SHP77 (cell line): ENCODE measurements at regions not wholly inside any gene's neighbourhood (a gene's known extent, or its start where the extent isn't known, plus 50 kb on each side); places are given as distances from the start of the nearest gene placed in this dataset.

Experiments
- DNase-seq, 2 experiments: peaks; one replicate each; lab custom pipeline; 2025; lab: John Stamatoyannopoulos, UW

DNA sequence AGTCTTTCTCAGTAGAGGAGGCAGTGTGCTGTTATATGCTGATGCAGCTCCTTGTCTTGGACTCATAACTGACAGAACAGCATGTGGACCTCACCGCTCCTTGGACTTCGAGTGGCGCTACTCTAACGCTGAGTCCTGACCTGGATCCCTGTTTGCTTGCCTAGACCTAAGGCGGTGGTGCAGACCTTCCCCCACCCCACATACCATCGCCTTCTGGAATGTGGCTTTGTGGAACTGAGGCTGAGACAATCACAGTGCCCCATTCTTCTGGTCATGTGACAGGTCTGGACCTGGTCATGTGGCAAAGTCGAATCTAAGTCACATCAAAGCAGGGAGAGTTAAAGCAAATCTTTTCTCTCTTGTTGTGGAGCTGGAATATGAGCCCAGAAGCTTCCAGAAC is 190.7 kb upstream of the MKI67 start:
- DNase-seq = no peak

GRCh38 chr10:128318366-128318765 is 192.1 kb upstream of the MKI67 start:
- DNase-seq = no peak

DNA sequence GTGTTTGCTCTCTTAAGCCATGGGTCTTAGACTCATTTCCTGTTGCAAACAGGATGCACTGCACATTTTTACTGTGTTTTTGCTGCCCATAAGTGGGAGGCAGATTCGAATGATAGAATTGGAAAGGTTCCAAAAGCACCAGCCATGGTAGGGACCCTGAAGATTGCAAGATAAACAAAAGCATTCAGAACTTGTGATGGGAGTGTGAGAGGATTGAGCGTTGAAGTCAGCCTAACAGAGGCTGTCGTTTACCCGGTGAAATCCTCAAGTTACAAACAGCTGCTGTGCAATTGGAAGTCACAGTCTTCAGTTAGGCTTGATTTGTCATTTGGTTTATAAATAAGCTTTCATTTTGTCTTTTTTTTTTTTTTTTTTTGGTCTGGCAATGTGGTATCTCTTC is 192.7 kb upstream of the MKI67 start:
- DNase-seq = no peak

GRCh38 chr10:128322106-128322505 is 195.9 kb upstream of the MKI67 start:
- no peak for DNase-seq

DNA sequence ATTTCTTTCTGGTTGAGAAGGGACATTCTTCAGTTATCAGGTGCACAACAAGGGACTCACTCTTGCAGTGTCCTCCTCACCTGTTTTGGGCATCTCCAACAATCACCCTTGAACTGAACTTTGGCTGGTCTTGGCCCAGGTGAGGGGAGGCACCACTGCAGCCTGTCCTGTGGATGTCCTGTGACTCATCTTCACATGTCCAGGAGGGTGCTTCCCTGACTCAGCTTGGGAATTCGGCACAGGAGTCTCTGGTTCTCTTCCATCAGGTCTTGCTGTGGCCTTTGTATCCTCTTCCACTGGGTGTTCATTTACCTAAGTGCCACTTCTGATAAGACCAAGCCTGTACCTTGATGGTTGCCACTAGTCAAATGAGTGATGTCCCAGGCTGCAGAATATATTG is 196.7 kb upstream of the MKI67 start:
- no peak for DNase-seq

DNA sequence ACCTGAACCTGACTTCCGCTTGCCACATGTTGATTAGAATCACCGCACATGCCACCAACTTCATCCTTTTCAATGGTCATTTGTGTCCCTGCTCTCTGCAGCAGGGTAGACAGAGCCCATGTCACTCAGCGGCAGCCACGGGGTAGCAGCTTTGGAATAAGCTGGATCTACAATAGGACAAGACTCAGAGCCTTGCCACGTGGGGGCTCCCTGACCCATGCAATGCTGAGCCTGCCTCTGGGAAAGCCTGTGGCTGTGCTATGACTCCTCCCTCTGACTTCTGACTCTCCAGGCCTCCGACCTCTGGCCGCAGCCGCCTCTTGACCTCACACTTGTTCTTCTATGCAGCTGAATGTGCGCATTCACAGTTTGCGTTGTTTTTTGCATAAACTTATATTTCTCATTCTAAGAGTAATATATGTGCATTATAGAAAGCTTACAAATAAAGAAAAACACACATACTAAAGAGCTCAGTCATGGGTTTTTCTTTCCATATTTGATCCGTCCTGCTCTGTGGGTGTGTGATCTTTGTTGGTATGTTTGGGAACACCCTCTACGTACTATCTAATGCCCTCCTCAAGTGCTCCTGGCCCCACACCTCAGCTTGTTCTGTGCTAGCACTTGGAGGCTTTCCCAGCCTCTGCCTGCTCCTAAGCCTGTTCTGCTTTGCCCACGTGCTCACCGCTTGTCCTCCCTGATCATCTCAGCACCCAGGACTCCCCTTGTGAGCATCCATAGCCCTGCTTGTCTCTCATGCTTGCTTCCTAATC is 198.0 kb upstream of the MKI67 start:
- DNase-seq = peak in 1 of 2 experiments; percentile 5

- no peak for DNase-seq
These were observed 199.6 kb upstream of the MKI67 start for GRCh38 chr10:128325788-128326187.

GRCh38 chr10:128326251-128326650 is 200.0 kb upstream of the MKI67 start:
- DNase-seq = no peak

- no peak for DNase-seq
These were observed 200.6 kb upstream of the MKI67 start for GRCh38 chr10:128326851-128327250.

- DNase-seq = no peak
These were observed 210.2 kb upstream of the MKI67 start for GRCh38 chr10:128336401-128336800.

DNA sequence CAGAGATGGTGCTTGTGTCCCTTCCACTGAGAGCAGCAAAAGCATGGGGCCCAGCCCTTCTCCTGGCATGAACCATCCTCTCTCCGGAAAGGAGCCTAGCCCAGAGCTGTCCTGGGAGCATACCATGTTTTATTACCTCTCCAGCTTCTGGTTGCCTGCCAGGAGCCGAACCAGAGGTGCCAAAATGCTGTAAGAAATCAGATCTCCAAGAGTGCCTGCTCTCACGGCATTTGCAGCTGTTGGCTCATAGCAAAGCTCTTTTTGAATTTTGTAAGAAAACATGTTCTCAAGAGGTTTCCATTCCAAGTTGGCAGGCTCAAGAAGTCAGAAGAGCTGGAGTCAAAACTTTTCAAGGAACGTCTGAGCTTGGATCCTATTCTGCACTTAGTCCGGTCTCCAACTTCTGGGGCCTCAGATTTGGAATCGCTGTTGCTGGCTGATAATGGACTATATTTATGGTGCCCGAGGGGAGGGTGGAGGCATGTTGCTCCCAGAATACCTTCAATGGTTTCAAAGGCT is 211.7 kb upstream of the MKI67 start:
- no peak for DNase-seq

- DNase-seq = no peak
These were observed 212.7 kb upstream of the MKI67 start for GRCh38 chr10:128338951-128339350.

GRCh38 chr10:128339753-128340152 is 213.5 kb upstream of the MKI67 start:
- no peak for DNase-seq

DNA sequence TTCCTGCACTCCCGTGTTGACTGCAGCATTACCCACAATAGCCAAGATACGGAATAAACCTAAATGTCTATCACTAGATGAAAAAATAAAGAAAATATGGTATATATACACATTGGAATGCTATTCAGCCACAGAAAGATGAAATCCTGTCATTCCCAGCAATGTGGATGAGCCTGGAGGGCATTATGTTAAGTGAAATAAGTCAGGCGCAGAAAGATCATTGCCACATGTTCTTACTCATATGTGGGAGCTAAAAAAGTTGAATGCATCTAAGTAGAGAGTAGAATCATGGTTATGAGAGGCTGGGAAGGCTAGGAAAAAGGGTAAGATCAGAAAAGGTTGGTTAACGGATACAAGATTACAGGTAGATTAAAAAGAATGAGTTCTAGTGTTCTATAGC is 219.1 kb upstream of the MKI67 start:
- no peak for DNase-seq

DNA sequence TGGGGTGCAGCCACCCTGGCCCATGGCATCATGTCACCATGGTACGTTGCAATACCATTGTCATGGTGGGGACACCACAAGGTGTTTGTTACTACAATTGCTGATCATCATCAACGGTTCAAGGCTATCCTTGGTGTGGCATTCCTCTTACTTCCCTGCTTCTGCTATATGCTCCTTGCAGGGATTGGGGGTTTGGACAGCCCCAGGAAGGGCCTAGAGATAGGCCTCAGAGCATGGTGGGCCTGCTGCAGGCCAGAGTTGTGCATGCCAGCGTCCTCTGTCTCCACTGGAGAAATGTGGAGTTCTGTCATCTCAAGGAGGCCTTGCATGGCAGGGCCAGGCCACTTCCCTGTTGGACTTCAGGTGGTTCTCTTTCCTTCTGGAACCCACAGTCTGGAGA is 234.6 kb upstream of the MKI67 start:
- DNase-seq = no peak

DNA sequence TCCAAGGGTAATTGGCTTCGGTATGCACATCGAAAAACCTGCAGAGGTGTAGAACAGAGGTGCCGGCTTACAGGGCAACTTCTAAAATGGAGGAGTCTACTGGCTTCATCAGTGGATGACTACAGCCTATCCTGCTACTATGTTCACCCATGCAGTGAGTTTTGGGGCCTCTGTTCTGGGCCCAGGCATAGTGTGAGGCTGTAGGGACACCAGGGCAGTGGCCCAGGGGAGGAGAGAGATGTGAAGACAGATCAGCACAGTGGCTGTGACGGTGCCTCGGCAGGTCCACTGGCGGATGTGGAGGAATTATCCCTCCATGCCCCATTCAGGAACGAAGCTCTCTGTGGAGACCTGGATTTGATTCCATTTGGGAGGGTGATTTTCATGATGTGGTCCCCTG is 235.3 kb upstream of the MKI67 start:
- DNase-seq = no peak

- no peak for DNase-seq
These were observed 236.3 kb upstream of the MKI67 start for GRCh38 chr10:128362514-128362913.

GRCh38 chr10:128364631-128365030 is 238.4 kb upstream of the MKI67 start:
- DNase-seq = no peak

DNA sequence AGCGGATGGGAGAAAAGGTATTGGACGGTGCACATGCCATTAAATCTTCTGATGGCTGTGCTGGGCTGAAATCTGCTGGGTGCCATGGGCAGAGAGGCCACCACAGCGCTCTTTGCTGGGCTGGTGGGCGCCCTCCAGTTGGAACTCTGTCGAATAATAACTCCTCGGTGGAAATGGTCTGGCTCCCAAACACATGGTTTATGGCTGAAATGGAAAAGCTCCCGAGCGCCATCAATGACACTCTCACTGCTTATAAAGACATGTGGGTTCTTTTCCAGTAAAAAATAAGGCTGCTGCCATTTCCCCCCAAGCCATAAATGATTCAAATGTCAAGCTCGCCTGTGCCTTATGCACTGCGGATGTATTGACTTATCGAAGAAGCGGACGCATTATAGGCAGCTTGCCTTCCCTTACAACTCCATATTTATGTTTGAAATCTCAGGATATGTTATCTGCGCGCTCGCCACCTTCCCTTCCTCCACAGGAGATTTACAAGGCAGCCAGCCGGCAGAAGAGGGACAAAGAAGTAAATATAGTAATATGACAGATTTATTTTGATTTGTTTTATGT is 239.0 kb upstream of the MKI67 start:
- DNase-seq = no peak

DNA sequence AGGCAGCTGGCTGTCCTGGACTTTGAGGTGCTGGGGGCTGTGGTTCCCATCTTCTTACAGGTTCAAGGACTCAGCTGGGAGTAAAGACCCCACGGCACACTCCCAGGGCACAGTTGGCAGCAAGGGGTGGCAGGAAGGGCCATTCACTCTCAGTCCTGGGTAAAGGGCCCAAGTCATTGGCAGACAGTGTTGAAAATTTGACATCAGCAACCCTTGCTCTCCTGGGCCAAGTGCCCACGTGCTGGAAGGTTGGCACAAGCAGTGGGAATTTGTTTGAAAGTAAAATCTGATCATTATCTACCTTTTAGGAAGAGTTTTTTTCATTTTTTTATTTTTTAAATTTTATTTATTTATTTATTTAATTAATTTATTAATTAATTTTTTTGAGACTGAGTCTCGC is 241.6 kb upstream of the MKI67 start:
- DNase-seq = no peak

GRCh38 chr10:128369101-128369650 is 243.0 kb upstream of the MKI67 start:
- no peak for DNase-seq

DNA sequence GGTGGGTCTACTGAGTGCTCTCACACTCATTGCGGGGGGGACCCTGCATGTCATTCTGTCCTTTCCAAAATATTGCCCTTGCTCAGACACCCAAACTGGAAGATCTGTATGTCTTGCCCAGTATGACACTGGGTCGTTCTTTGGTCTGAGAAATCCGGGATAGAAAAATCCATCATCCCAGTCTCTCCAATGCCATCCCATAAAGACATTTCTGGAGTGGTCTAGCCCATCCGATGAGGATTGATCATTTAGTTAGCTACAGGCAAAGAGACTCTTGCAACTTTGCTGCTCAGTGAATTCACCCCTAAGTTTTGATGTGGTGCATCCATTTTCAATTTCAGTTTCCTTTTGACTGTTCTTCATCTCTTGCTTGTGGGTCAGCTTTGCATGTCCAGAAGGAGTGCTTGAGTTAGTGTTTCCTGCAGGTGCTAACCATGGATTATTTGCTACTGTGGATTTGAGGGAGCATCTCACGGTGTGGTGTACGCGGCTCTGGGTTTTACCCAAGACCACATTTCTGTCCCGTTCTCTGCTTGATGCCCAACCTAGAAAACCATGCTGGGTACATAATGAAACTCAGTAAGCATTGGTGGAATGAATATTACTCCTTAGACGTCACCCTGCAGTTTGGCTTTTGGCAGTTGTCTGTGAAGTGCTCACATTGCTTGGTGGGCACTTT is 247.0 kb upstream of the MKI67 start:
- DNase-seq = no peak

DNA sequence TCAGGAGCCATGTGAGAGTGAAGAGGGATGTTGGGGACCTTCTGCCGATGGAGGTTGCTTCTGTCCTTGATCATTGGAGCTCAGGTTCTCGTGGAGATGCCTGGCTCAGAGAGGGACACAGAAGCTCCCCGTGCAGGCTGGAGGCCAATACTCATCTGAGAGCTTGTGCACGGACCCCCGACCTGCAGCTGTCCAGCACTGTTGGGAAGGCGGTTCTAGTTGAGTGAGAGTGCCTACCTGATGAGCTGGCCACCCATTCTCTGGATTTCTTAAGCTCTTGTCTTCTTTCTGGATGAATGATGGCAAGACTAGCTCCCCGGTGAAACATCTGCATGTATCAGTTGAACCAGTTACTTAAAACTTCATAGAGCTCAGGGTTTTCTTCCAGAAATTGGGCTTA is 247.6 kb upstream of the MKI67 start:
- DNase-seq = no peak
